Naive thymus-derived CD4-positive, alpha-beta T cell (primary cell): ENCODE measurements at regions not wholly inside any gene's neighbourhood (a gene's known extent, or its start where the extent isn't known, plus 50 kb on each side); places are given as distances from the start of the nearest gene placed in this dataset.

ENCODE experiments used
- ATAC-seq: fragments of 150-1000 bp; cut with Tn5 transposase; 2 replicates; pipeline ENCODE4 v1.10.0; 2021; ENCODE audit warnings: mild to moderate bottlenecking, moderate library complexity
- CTCF ChIA-PET: fragments of 350-600 bp; sonication (Branson Sonifier 250); formaldehyde crosslinking; loops from one replicate; lab custom pipeline; 2021; ENCODE audit warnings: antibody characterized with exemption; lab: Charles Lee
- POLR2A ChIA-PET: fragments of 350-600 bp; sonication (Branson Sonifier 250); formaldehyde crosslinking; loops from one replicate; lab custom pipeline; 2021; ENCODE audit warnings: antibody characterized with exemption, inconsistent platforms; lab: Charles Lee
- DNase-seq, 9 donors: peaks; one replicate each; pipeline versions ENCODE4 v3.0.0 to v3.0.0-alpha.2; 2020 to 2022; ENCODE audit warnings: mixed read lengths in 1 of 9
- H3K27ac ChIP-seq: one replicate; pipeline ENCODE4 v1.7.0; 2013; ENCODE audit warnings: mild to moderate bottlenecking, low read depth, low read length, moderate library complexity
- H3K27me3 ChIP-seq, 2 donors: one replicate each; pipeline ENCODE4 v1.7.0; 2013; ENCODE audit warnings: low read length in 2 of 2, mild to moderate bottlenecking in 2 of 2, moderate library complexity in 2 of 2; ENCODE audit not compliant: control insufficient read depth in 2 of 2, insufficient read depth in 2 of 2
- H3K36me3 ChIP-seq, 3 experiments: 1 replicate in 2 of 3; 2 replicates in 1 of 3; pipeline ENCODE4 v1.7.0; 2013; ENCODE audit warnings: low read length in 3 of 3, mild to moderate bottlenecking in 3 of 3, moderate library complexity in 1 of 3; ENCODE audit not compliant: insufficient read depth in 3 of 3, control insufficient read depth in 2 of 3
- H3K4me1 ChIP-seq, 2 donors: one replicate each; pipeline ENCODE4 v1.7.0; 2013; ENCODE audit warnings: low read length in 2 of 2, mild to moderate bottlenecking in 2 of 2, moderate library complexity in 1 of 2; ENCODE audit not compliant: control insufficient read depth in 2 of 2, insufficient read depth in 2 of 2
- H3K4me3 ChIP-seq: 2 replicates; pipeline ENCODE4 v1.7.0; 2013; ENCODE audit warnings: mild to moderate bottlenecking, low read length
- H3K9me3 ChIP-seq, 3 experiments: 1 replicate in 2 of 3; 2 replicates in 1 of 3; pipeline ENCODE4 v1.7.0; 2013; ENCODE audit warnings: low read length in 3 of 3; ENCODE audit not compliant: control insufficient read depth in 2 of 3
- H3K27ac Mint-ChIP-seq, 9 donors: one replicate each; pipeline ENCODE4 v1.8.0; 2020 to 2022; ENCODE audit warnings: mixed read lengths in 9 of 9, mild to moderate bottlenecking in 8 of 9, moderate library complexity in 5 of 9, inconsistent platforms in 2 of 9
- H3K27me3 Mint-ChIP-seq, 5 donors: one replicate each; pipeline ENCODE4 v1.8.0; 2021 to 2022; ENCODE audit warnings: mixed read lengths in 5 of 5, mild to moderate bottlenecking in 1 of 5
- H3K36me3 Mint-ChIP-seq, 5 donors: one replicate each; pipeline ENCODE4 v1.8.0; 2020 to 2022; ENCODE audit warnings: mixed read lengths in 5 of 5, mild to moderate bottlenecking in 3 of 5, inconsistent platforms in 1 of 5
- H3K4me1 Mint-ChIP-seq, 7 donors: one replicate each; pipeline ENCODE4 v1.8.0; 2020 to 2022; ENCODE audit warnings: mixed read lengths in 7 of 7, mild to moderate bottlenecking in 3 of 7, inconsistent platforms in 1 of 7
- H3K4me3 Mint-ChIP-seq, 10 donors: one replicate each; pipeline ENCODE4 v1.8.0; 2020 to 2022; ENCODE audit warnings: mild to moderate bottlenecking in 10 of 10, mixed read lengths in 10 of 10, moderate library complexity in 6 of 10, inconsistent platforms in 2 of 10
- H3K9me3 Mint-ChIP-seq, 11 donors: one replicate each; pipeline ENCODE4 v1.8.0; 2020 to 2022; ENCODE audit warnings: mixed read lengths in 11 of 11, mild to moderate bottlenecking in 4 of 11, inconsistent platforms in 1 of 11, moderate library complexity in 1 of 11
- intact Hi-C, 2 donors: fragments of 100-400 bp; cut with micrococcal nuclease; formaldehyde crosslinking; loops; one replicate each; pipeline ENCODE4 v1.15.1; 2023

DNA sequence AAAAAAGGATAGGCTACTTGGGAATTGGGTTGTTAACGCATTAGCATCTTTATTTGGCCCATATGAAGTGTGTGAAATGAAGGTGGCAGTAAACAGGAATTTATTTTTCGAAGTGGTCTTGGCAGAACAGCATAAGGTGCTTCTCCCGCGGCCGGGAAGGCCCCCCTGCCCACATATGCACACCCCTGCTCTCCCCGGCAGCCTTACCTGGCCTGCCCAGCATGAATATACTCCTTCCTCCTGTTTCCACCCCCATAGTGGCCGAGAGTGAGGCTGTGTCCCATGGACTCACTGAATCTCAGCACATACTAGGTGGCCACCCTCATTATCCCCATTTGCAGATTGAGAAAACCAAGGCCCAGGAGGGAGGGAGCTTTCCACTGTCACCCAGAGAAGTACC lies 54.0 kb upstream of the OLFM1 start:
- no peaks in the 10 kb centered on the region for H3K27me3 ChIP-seq
- H3K27ac ChIP-seq = no peak overlapping the region
- peaks cover 0 to 3% (median 0%) of the 10 kb centered on the region in 11 donors for H3K9me3 Mint-ChIP-seq
- H3K27me3 Mint-ChIP-seq = peaks cover 0 to 16% (median 11%) of the 10 kb centered on the region in 5 donors
- H3K36me3 Mint-ChIP-seq = no peaks in the 10 kb centered on the region
- no peak overlapping the region for H3K4me3 Mint-ChIP-seq
- H3K4me3 ChIP-seq = no peak overlapping the region
- no peaks in the 10 kb centered on the region for H3K36me3 ChIP-seq
- H3K4me1 Mint-ChIP-seq = peaks cover 0 to 4% (median 0%) of the 10 kb centered on the region in 7 donors
- no peak for ATAC-seq
- intact Hi-C loops = no loop called here
- no peak for DNase-seq
- no peaks in the 10 kb centered on the region for H3K4me1 ChIP-seq
- POLR2A ChIA-PET = no interaction called here
- CTCF ChIA-PET = no interaction called here
- H3K27ac Mint-ChIP-seq = no peak overlapping the region
- no peaks in the 10 kb centered on the region for H3K9me3 ChIP-seq

DNA sequence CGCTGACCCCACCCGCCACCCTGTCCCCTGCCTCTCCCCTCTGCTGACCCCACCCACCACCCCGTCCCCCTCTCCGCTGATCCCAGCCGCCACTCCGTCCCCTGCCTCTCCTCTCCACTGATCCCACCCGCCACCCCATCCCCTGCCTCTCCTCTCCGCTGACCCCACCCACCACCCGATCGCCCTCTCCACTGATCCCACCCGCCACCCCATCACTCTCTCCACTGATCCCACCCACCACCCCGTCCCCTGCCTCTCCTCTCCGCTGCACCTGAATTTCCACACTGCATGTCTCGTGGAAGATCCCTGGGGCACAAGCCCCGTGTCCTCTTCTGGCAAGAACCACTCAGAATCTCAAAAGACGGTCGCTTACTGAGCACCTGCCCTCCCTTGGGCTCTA lies 53.4 kb upstream of the OLFM1 start:
- Histone ChIP-seq H3K36me3 (no peaks in the 10 kb centered on the region), H3K4me3 (no peak overlapping the region), H3K4me1 (no peaks in the 10 kb centered on the region), H3K27me3 (no peaks in the 10 kb centered on the region), H3K9me3 (no peaks in the 10 kb centered on the region), H3K27ac (no peak overlapping the region)
- peaks cover 0 to 18% (median 9%) of the 10 kb centered on the region in 5 donors for H3K27me3 Mint-ChIP-seq
- DNase-seq (no peak), ATAC-seq (no peak)
- H3K27ac Mint-ChIP-seq = no peak overlapping the region
- H3K9me3 Mint-ChIP-seq = peaks cover 0 to 3% (median 0%) of the 10 kb centered on the region in 11 donors
- intact Hi-C loops = no loop called here
- no peak overlapping the region for H3K4me3 Mint-ChIP-seq
- CTCF ChIA-PET = no interaction called here
- POLR2A ChIA-PET = no interaction called here
- H3K36me3 Mint-ChIP-seq = no peaks in the 10 kb centered on the region
- peaks cover 0 to 4% (median 0%) of the 10 kb centered on the region in 7 donors for H3K4me1 Mint-ChIP-seq

DNA sequence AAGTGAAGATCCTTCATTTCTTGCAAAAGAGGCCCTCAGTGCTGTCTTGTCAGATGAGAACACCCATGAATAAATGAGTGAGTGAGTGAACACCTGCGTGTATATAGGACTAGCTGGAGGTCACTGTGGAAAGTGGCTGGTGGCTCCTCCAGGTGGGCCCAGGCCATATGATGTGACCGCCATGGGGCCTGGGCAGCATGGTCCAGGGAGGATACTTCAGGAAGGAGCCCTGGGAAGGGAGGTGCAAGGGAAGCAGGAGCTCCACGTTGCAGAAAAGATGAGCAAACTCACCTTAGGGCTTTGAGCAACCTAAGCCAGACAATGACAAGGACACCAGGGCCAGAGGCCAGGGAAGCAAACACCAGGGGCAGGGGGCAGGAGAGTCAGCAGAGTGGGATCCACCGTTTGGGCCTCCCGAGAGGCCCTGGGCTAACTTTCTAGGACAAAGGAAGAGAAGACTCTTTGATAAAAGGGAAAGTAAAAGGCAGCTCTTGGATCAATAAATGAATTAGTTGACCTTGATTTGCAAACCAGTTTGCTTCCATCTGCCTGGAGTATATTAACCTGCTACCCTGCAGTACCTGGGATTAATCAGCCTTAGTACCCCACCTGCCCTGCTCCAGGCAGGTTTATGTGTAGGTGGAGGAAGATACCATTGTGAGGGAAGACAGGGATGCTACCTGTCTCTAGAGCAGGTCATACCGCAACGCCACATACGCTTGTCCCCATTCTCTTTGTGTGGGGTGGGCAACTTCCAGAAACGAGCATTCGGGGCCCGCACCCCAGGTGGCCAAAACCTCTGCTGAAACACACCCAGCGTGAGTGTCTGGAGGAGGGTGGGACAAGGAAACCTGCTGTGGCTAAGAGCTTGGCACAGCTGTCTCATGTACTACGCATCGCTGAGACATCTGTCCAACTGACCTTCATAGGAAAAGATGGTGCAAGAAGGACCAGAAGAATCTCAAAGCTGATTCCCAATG lies 51.4 kb upstream of the OLFM1 start:
- Mint-ChIP-seq H3K4me1 (peaks cover 0 to 4% (median 0%) of the 10 kb centered on the region in 7 donors), H3K4me3 (no peak overlapping the region), H3K36me3 (no peaks in the 10 kb centered on the region), H3K27ac (no peak overlapping the region), H3K9me3 (peaks cover 0 to 3% (median 0%) of the 10 kb centered on the region in 11 donors), H3K27me3 (peaks cover 0 to 12% (median 8%) of the 10 kb centered on the region in 5 donors)
- Histone ChIP-seq H3K4me3 (no peak overlapping the region), H3K27ac (no peak overlapping the region), H3K36me3 (no peaks in the 10 kb centered on the region), H3K4me1 (no peaks in the 10 kb centered on the region), H3K27me3 (no peaks in the 10 kb centered on the region), H3K9me3 (no peaks in the 10 kb centered on the region)
- intact Hi-C loops = no loop called here
- POLR2A ChIA-PET = no interaction called here
- CTCF ChIA-PET = no interaction called here
- DNase-seq (no peak), ATAC-seq (no peak)

DNA sequence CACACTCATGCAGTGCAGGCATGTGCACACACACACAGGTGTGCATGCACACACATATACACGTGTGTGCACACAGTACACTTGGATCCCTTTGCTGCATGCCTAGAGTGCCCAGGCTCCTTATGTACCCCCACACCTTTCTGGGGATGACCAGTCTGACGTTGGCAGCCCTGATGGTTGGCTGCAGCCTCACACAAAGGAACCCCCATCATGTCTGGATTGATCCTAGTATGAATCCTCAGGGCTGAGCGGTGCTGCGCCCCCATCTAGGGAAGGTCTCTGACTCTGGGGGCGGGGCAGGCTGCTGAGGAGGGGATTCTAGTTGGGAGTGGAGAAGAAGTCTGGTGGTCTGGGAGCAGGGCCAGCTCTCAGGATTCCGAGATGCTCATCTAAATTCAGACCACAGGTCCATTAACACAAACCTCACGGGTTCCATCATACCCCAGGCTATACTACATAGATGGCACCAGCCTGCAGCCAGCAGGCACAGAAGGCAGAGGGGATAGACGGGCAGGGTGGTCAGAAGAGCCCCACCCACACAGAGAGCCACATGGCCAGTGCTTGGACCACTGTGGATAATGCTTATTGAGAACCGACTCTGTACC lies 50.5 kb upstream of the OLFM1 start:
- intact Hi-C loops = no loop called here
- POLR2A ChIA-PET = no interaction called here
- Mint-ChIP-seq H3K27ac (no peak overlapping the region), H3K4me1 (peaks cover 0 to 4% (median 0%) of the 10 kb centered on the region in 7 donors), H3K36me3 (no peaks in the 10 kb centered on the region), H3K4me3 (no peak overlapping the region), H3K27me3 (peaks cover 0 to 12% (median 8%) of the 10 kb centered on the region in 5 donors), H3K9me3 (peaks cover 0 to 3% (median 0%) of the 10 kb centered on the region in 11 donors)
- Histone ChIP-seq H3K4me3 (no peak overlapping the region), H3K36me3 (no peaks in the 10 kb centered on the region), H3K9me3 (no peaks in the 10 kb centered on the region), H3K27ac (no peak overlapping the region), H3K4me1 (no peaks in the 10 kb centered on the region), H3K27me3 (no peaks in the 10 kb centered on the region)
- DNase-seq (no peak), ATAC-seq (no peak)
- CTCF ChIA-PET = no interaction called here

DNA sequence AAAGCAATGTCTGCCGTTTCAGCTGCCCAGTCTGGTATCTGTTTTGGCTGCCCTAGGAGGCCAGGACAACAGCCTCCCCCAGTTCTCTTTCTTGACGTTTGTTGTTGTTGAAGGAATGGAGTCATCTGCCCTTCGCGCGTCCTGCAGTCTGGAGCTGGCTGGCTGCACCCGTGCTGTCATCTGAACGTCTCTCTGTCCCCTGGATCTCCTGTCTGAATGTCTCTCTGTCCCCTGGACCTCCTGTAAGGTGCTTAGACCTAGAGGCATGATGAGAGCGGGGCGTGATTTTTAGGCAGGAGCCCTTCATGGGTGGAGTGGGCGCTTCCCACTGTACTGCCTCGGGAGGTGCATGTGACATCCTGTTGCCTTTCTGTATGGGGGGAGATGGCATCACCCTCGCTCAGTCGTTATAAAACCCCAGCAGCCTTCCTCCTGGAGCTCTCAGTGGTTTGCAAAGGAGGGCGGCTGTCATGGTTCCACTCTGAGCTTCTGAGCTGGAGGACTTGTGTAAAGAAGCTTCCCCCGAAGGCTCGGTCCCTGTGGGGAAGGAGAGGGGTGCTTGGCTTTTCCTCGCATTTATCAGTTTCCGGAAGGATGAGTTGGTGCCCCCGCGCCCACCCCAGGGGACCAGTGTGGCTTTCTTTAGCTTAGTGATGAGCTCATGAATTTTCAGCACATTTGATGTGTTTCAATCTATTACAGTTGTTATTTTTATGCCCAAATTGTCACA lies 49.8 kb upstream of the OLFM1 start:
- no peaks in the 10 kb centered on the region for H3K9me3 Mint-ChIP-seq
- Histone ChIP-seq H3K4me3 (no peak overlapping the region), H3K27me3 (no peaks in the 10 kb centered on the region), H3K4me1 (no peaks in the 10 kb centered on the region), H3K9me3 (no peaks in the 10 kb centered on the region), H3K27ac (no peak overlapping the region), H3K36me3 (no peaks in the 10 kb centered on the region)
- DNase-seq = no peak
- H3K36me3 Mint-ChIP-seq = no peaks in the 10 kb centered on the region
- ChIA-PET CTCF (no interaction called here), POLR2A (no interaction called here)
- ATAC-seq = no peak
- H3K27ac Mint-ChIP-seq = no peak overlapping the region
- peaks cover 0 to 12% (median 7%) of the 10 kb centered on the region in 5 donors for H3K27me3 Mint-ChIP-seq
- H3K4me3 Mint-ChIP-seq = no peak overlapping the region
- H3K4me1 Mint-ChIP-seq = peaks cover 0 to 4% (median 0%) of the 10 kb centered on the region in 7 donors
- intact Hi-C loops = no loop called here
